22Rv1 (cell line): ENCODE measurements at regions not wholly inside any gene's neighbourhood (a gene's known extent, or its start where the extent isn't known, plus 50 kb on each side); places are given as distances from the start of the nearest gene placed in this dataset.

Experiments
- H3K27ac ChIP-seq: fragments of 450-650 bp; 2 replicates; pipeline ENCODE4 v1.5.1; 2017
- ZFX ChIP-seq: fragments of 450-650 bp; IDR thresholded peaks from 2 replicates; pipeline ENCODE4 v1.6.1; 2017; ENCODE audit warnings: antibody characterized with exemption, borderline replicate concordance
- TF ChIP-seq, protein P1 (sequence below): fragments of 450-650 bp; IDR thresholded peaks from 2 replicates; pipeline ENCODE4 v1.5.1; 2017; ENCODE audit warnings: mild to moderate bottlenecking

DNA sequence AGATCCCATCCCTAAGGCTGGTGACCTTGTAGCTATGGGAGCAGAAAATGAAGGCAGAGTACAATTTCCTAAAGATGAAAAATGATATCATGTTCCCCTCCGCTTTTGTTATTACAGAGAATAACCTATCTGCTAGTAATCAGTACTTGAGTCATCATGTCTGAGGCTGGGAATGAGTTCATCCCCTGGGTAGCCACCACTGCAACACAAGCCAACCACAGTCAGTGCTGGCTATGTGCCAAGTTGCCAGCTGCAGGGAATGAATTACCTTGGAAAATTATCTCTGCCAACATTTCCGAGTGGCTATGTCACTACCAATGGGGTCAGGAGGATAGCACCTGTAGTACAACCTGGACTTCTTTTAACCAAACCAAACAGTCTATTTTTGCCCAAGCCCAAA, 1094.7 kb upstream of the DDX18 start:
- H3K27ac ChIP-seq: no peak overlapping the region
- TF ChIP-seq ZFX: no peak
- TF ChIP-seq, protein P1, sequence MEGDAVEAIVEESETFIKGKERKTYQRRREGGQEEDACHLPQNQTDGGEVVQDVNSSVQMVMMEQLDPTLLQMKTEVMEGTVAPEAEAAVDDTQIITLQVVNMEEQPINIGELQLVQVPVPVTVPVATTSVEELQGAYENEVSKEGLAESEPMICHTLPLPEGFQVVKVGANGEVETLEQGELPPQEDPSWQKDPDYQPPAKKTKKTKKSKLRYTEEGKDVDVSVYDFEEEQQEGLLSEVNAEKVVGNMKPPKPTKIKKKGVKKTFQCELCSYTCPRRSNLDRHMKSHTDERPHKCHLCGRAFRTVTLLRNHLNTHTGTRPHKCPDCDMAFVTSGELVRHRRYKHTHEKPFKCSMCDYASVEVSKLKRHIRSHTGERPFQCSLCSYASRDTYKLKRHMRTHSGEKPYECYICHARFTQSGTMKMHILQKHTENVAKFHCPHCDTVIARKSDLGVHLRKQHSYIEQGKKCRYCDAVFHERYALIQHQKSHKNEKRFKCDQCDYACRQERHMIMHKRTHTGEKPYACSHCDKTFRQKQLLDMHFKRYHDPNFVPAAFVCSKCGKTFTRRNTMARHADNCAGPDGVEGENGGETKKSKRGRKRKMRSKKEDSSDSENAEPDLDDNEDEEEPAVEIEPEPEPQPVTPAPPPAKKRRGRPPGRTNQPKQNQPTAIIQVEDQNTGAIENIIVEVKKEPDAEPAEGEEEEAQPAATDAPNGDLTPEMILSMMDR: no peak

DNA sequence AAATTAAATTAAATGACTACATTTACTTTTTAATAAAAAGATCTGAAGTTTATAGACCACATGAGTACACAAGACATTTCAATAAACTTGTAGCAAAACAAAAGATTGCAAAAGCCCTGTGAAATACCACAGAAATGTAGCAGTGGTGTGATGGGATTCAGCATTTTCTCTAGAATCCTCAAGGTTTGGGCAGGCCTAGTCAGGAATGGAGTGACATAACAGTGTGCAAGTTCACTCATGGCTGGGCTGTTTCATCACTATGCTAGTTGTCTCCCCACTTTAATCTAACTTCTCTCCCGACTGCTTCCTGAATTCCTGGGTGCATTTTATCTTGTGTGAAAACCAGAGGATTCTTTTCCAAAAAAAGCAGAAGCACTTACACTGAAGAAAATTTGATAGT, 1089.9 kb upstream of the DDX18 start:
- no peak overlapping the region for H3K27ac ChIP-seq
- no peak for TF ChIP-seq ZFX
- TF ChIP-seq, protein P1: no peak

DNA sequence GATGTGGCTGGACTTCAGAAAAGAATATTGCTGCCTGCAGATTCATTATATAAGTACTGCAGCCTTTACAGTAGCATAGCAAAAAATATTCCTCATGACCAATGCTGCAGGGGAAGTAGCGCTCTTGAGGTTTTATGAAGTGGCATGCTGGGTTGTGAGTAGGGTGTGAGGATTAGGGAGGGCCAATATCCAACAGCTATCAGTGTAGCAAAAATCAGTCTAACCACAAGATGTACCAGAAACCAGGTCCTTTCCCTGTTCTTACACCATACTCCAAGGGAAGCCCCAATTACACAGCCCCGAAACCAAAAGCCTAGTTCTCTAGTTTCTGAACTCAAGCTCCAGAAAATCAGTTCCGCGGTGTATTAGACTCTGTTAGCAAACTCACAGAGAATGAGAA, 1082.2 kb upstream of the DDX18 start:
- no peak overlapping the region for H3K27ac ChIP-seq
- TF ChIP-seq, protein P1: no peak
- TF ChIP-seq ZFX: no peak

DNA sequence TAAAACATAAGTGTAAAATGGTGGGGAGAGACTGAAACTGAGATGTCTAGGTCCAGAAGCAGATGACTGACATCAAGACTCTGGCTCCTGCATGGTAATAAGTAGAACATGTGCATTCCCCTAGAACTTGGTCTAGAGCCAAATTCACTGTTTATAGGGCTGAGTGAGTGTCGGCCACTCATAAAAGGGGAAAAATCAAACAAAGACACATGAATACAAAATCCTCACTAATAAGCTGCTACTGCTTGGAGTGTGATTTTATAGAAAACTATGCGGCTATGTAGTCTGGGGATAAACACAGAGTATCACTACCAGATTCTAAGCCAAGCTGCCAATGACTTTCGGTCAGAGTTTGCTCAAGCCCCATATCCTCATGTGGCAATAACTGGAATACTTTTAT, 1080.8 kb upstream of the DDX18 start:
- no peak overlapping the region for H3K27ac ChIP-seq
- TF ChIP-seq ZFX: no peak
- TF ChIP-seq, protein P1: no peak

DNA sequence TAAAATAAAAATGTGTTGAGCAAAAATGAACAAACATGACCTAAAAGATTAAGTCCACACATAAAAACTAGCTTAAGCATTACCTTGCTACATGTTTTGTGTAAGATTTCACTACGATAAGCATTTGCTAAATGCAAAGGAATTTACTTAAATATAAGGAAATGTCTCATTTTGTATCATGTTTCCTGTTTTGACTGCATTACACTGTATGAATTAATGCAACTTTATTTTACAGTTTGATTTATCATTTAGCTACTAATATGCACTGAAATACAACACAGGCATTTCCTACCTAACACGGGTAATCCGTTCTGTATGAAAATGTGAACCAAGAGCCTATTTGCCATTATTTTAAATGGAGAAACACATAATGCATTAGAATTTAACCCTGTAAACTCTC, 1076.5 kb upstream of the DDX18 start:
- TF ChIP-seq, protein P1: no peak
- TF ChIP-seq ZFX: no peak
- H3K27ac ChIP-seq: no peak overlapping the region

DNA sequence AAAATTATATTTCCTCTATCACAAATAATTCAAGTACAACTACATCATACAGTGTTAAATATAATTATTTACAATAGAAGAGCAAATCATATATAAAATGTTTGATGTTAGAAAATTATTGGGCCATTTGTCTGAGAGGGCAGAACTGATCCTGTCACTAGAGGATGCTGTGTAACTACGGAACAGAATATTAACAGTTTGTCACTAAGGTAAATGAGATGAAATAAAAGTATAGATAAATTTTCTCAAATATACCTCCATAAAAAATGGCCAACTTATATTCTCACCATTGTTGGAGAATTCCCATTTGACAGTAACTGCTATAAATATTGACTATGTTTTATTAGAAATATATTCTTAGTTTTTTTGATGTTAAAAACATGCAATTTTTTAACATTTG, 1067.4 kb upstream of the DDX18 start:
- TF ChIP-seq, protein P1: peak; percentile 57
- TF ChIP-seq ZFX: no peak
- H3K27ac ChIP-seq: no peak overlapping the region

DNA sequence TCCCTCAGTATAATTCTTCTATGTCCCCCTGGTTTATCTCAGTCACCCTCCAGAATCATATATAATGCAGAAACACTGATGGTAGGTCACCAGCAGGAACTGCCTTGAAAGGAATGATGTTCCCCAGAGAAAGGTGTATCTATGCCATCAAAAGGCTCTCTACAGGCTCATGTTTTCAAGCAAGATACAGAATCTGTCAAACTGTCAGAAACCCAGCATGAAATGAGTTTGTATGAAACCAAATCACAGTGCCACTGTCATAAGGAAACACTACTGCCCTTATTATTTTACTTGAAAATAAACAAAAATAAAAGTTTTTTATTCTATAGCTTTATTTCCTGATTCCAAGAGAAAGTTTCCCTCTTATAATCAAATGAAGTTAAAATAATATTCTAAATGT, 1064.5 kb upstream of the DDX18 start:
- TF ChIP-seq, protein P1: no peak
- TF ChIP-seq ZFX: no peak
- H3K27ac ChIP-seq: no peak overlapping the region
